22Rv1 (cell line): ENCODE measurements at regions not wholly inside any gene's neighbourhood (a gene's known extent, or its start where the extent isn't known, plus 50 kb on each side); places are given as distances from the start of the nearest gene placed in this dataset.

Experiments used
- CTCF ChIP-seq: fragments of 450-650 bp; IDR thresholded peaks from 2 replicates; pipeline ENCODE4 v1.5.1; 2017; ENCODE audit warnings: mild to moderate bottlenecking
- ZFX ChIP-seq: fragments of 450-650 bp; IDR thresholded peaks from 2 replicates; pipeline ENCODE4 v1.6.1; 2017; ENCODE audit warnings: antibody characterized with exemption, borderline replicate concordance

GRCh38 chr11:103845331-103845730, 191.1 kb upstream of the DDI1 start:
- TF ChIP-seq CTCF (no peak), ZFX (no peak)
